DOHH2 (cell line): ENCODE measurements at regions not wholly inside any gene's neighbourhood (a gene's known extent, or its start where the extent isn't known, plus 50 kb on each side); places are given as distances from the start of the nearest gene placed in this dataset.

Experiments used
- H3F3A ChIP-seq: fragments of 200-600 bp; sonication (generic), shearing (Covaris generic); 2 replicates; pipeline ENCODE4 v1.6.0; 2016; ENCODE audit warnings: antibody characterized with exemption, mild to moderate bottlenecking; ENCODE audit not compliant: control insufficient read depth, insufficient read depth
- H3K27ac ChIP-seq: fragments of 200-600 bp; sonication (generic); 2 replicates; pipeline ENCODE4 v1.5.1; 2014; ENCODE audit warnings: low read depth, mild to moderate bottlenecking, low read length, moderate library complexity
- H3K27me3 ChIP-seq: fragments of 200-600 bp; sonication (generic); 2 replicates; pipeline ENCODE4 v1.6.1; 2014; ENCODE audit warnings: mild to moderate bottlenecking, low read length, mixed read lengths; ENCODE audit not compliant: control insufficient read depth
- H3K36me3 ChIP-seq: fragments of 200-600 bp; sonication (generic); 2 replicates; pipeline ENCODE4 v1.6.1; 2014; ENCODE audit warnings: mild to moderate bottlenecking, low read length, moderate library complexity, mixed read lengths; ENCODE audit not compliant: control insufficient read depth
- H3K4me1 ChIP-seq: fragments of 200-600 bp; sonication (generic); 2 replicates; pipeline ENCODE4 v1.6.1; 2014; ENCODE audit warnings: mild to moderate bottlenecking, low read length, mixed read lengths; ENCODE audit not compliant: control insufficient read depth
- H3K4me2 ChIP-seq: fragments of 200-600 bp; sonication (generic); 2 replicates; pipeline ENCODE4 v1.6.0; 2014; ENCODE audit warnings: mild to moderate bottlenecking, low read length, moderate library complexity
- H3K4me3 ChIP-seq: fragments of 200-600 bp; sonication (generic); 2 replicates; pipeline ENCODE4 v1.5.1; 2014; ENCODE audit warnings: mild to moderate bottlenecking, low read length, mixed read lengths
- H3K79me2 ChIP-seq: fragments of 200-600 bp; sonication (generic); 2 replicates; pipeline ENCODE4 v1.6.1; 2014; ENCODE audit warnings: mild to moderate bottlenecking, low read length, mixed read lengths; ENCODE audit not compliant: control insufficient read depth
- H3K9me2 ChIP-seq: fragments of 200-600 bp; sonication (generic); replicated peaks from 2 replicates; pipeline ENCODE4 v1.6.1; 2014; ENCODE audit warnings: mild to moderate bottlenecking, low read length, mixed read lengths; ENCODE audit not compliant: control insufficient read depth
- H3K9me3 ChIP-seq: fragments of 200-600 bp; sonication (generic); 2 replicates; pipeline ENCODE4 v1.6.1; 2014; ENCODE audit warnings: antibody characterized with exemption, low read length, mixed read lengths; ENCODE audit not compliant: control insufficient read depth, insufficient read depth
- H4K20me1 ChIP-seq: fragments of 200-600 bp; sonication (generic); 2 replicates; pipeline ENCODE4 v1.6.0; 2014; ENCODE audit warnings: low read depth, mild to moderate bottlenecking, antibody characterized with exemption, low read length, moderate library complexity; ENCODE audit not compliant: control insufficient read depth, insufficient read depth
- EZH2phosphoT487 ChIP-seq: fragments of 200-600 bp; sonication (generic); IDR thresholded peaks from 2 replicates; pipeline ENCODE4 v1.6.1; 2017; ENCODE audit warnings: borderline replicate concordance, mild to moderate bottlenecking, antibody characterized with exemption, low read length, moderate library complexity, mixed read lengths
- TF ChIP-seq, protein P1 (sequence below): fragments of 200-600 bp; sonication (generic); IDR thresholded peaks from one replicate; pipeline ENCODE4 v1.5.1; 2014; ENCODE audit warnings: antibody characterized with exemption, mild to moderate bottlenecking, low read depth, low read length; ENCODE audit not compliant: poor library complexity, severe bottlenecking

DNA sequence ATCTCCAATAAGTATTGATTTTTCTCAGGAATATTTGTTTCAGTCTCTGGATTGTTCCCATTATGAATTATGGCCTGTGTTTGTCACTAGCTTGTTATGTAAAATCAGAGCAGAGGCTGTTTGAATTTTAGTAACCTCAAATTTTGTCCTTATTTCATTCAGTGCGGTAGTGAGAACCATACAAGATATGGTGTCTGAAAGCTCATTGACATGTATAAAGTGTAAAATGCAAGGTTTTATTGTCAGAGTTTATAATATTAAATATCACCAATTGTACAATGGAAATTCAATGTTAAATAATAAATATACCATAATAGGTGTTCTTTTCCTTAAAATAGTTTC is 353.3 kb upstream of the SYNCRIP start:
- H3K4me2 ChIP-seq: no peak overlapping the region
- H4K20me1 ChIP-seq: no peaks in the 10 kb centered on the region
- no peak overlapping the region for H3K4me3 ChIP-seq
- no peaks in the 10 kb centered on the region for H3K9me3 ChIP-seq
- H3K79me2 ChIP-seq: no peaks in the 10 kb centered on the region
- no peaks in the 10 kb centered on the region for H3K9me2 ChIP-seq
- no peaks in the 10 kb centered on the region for H3K27me3 ChIP-seq
- no peaks in the 10 kb centered on the region for H3K36me3 ChIP-seq
- no peak for TF ChIP-seq EZH2phosphoT487
- TF ChIP-seq, protein P1, sequence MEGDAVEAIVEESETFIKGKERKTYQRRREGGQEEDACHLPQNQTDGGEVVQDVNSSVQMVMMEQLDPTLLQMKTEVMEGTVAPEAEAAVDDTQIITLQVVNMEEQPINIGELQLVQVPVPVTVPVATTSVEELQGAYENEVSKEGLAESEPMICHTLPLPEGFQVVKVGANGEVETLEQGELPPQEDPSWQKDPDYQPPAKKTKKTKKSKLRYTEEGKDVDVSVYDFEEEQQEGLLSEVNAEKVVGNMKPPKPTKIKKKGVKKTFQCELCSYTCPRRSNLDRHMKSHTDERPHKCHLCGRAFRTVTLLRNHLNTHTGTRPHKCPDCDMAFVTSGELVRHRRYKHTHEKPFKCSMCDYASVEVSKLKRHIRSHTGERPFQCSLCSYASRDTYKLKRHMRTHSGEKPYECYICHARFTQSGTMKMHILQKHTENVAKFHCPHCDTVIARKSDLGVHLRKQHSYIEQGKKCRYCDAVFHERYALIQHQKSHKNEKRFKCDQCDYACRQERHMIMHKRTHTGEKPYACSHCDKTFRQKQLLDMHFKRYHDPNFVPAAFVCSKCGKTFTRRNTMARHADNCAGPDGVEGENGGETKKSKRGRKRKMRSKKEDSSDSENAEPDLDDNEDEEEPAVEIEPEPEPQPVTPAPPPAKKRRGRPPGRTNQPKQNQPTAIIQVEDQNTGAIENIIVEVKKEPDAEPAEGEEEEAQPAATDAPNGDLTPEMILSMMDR: no peak
- no peak overlapping the region for H3K27ac ChIP-seq
- H3F3A ChIP-seq: no peaks in the 10 kb centered on the region
- no peaks in the 10 kb centered on the region for H3K4me1 ChIP-seq

DNA sequence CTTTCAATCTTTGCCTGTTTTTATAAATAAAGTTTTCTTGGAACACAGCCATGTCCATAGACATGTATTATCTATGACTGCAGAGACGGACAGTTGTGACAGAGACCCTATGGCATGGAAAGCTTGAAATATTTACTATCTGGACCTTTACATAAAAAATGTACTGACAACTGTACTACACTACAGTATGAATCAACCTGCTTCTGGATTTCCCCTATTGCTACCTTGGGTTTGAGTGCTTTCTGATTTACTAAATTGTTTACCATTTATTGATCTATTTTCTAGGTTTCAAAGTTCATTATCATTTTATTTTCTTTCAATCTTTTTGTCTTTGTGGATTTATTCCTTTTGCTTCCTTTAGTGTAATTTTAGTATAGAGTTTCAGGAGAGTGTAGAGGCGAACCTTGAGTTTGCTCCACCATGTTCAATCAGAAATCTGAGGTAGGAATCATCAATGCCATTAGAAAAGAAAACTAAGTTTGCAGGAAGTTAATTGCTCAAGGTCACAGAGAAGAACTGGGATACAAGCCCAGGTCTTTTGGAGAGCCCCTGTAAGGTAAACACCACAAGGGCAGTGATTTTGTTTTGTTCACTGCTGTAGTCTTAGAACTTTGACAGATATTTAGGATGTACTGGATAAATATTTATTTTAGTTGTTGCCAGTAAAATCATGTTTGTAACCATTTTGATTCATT is 352.8 kb upstream of the SYNCRIP start:
- H3K9me3 ChIP-seq: no peaks in the 10 kb centered on the region
- H3K36me3 ChIP-seq: no peaks in the 10 kb centered on the region
- H3K4me2 ChIP-seq: no peak overlapping the region
- H3F3A ChIP-seq: no peaks in the 10 kb centered on the region
- H4K20me1 ChIP-seq: no peaks in the 10 kb centered on the region
- H3K27ac ChIP-seq: no peak overlapping the region
- H3K4me3 ChIP-seq: no peak overlapping the region
- H3K9me2 ChIP-seq: no peaks in the 10 kb centered on the region
- H3K79me2 ChIP-seq: no peaks in the 10 kb centered on the region
- no peaks in the 10 kb centered on the region for H3K27me3 ChIP-seq
- no peaks in the 10 kb centered on the region for H3K4me1 ChIP-seq
- TF ChIP-seq, protein P1: no peak
- no peak for TF ChIP-seq EZH2phosphoT487

DNA sequence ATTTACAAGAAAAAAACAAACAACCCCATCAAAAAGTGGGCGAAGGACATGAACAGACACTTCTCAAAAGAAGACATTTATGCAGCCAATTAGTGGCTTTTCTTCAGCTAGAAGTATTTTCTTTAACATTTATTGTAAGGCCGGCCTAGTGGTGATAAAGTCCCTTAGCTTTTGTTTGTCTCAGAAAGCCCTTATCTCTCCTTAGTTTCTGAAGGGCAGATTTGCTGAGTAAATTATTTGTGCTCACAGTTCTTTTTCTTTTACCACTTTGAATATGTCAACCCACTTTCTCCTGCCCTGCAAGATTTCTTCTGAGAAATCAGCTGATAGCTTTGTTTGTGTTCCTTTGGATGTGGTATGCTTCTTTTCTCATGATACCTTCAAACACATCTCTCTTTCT is 344.0 kb upstream of the SYNCRIP start:
- Histone ChIP-seq H3F3A (no peaks in the 10 kb centered on the region), H4K20me1 (no peaks in the 10 kb centered on the region), H3K36me3 (no peaks in the 10 kb centered on the region), H3K9me2 (no peaks in the 10 kb centered on the region), H3K4me2 (no peak overlapping the region), H3K27me3 (no peaks in the 10 kb centered on the region), H3K4me1 (no peaks in the 10 kb centered on the region), H3K27ac (no peak overlapping the region), H3K79me2 (no peaks in the 10 kb centered on the region), H3K9me3 (no peaks in the 10 kb centered on the region; the same call in 1 of the 2 replicates), H3K4me3 (no peak overlapping the region)
- TF ChIP-seq, protein P1: no peak
- no peak for TF ChIP-seq EZH2phosphoT487
